NCI-H446 treated with DMSO at 0.1 percent for 48 hours (cell line): ENCODE measurements at regions not wholly inside any gene's neighbourhood (a gene's known extent, or its start where the extent isn't known, plus 50 kb on each side); places are given as distances from the start of the nearest gene placed in this dataset.

Experiments used
- DNase-seq: peaks from one replicate; lab custom pipeline; 2025; lab: John Stamatoyannopoulos, UW

DNA sequence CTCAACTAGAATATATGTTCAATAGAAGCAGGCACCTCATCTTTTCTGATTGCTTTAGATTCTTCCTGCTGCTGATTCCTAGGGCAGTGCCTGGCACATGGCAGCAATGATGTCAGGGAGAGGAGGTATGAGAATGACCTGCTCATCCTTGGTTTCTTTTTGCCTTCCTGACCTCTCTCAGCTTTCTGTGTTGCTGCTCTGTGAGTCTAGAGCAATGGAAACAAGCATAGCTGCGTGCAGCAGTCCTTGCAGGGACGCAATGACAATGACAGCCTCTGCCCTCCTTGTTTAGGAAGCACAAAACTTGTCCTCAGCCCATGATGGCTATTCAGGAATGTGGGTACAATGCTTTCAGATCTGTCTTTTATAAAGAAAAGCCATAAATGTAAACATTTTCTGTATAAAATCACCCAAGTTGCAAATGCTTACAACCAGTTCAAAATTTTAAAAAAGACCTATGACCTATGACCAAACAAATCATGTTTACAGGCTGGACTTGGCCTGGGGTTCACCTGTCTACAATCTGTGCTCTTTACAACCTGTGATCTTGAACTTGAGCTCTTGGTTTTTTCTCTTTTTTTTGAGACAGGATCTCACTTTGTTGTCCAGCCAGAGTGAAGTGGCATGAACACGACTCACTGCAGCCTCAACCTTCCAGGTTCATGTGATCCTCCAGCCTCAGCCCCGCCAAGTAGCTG, 549.4 kb upstream of the ATP2B1 start:
- no peak for DNase-seq

GRCh38 chr12:90254796-90255195, 546.2 kb upstream of the ATP2B1 start:
- DNase-seq: no peak

GRCh38 chr12:90253674-90254181, 545.1 kb upstream of the ATP2B1 start:
- peak; percentile 97 for DNase-seq

DNA sequence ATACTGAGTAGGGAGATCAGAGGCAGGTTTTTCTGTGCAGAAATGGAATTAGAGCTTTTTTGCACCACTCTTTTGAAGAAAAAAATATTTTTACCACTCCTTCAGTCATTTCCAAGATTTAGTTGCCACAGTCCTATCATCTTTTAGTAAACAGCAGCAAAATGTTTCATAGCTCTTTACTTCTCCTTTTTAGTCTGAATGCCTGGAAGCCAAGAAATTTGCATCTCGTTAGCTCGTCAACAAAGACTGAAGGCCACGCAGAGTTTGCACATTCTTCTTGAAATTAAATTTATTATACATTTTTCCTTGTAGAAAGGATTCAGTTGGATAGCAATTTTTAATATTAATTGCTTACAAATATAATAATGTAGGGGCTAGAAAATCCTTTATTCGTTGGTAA, 544.5 kb upstream of the ATP2B1 start:
- DNase-seq: no peak

DNA sequence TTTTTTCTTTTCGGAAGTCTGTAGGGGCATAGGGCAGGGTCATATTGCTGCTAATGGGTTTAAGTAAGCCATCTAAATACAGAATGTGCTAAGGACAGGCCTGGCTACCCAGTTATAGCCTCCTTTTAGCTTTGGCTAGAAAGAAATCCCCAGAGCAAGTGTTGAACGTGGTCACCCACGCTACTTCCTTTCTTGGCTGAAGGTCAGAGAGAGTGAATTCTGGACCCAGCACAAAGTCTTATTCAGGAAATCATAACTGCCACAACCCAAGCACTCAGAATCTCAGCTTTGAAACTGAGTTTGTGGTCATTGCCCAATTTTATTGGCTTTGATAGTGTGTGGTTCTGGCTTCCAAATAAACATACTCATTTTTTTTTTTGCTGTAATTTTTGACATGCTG, 542.1 kb upstream of the ATP2B1 start:
- no peak for DNase-seq

- DNase-seq: no peak
Observed at GRCh38 chr12:90250042-90250441, 541.4 kb upstream of the ATP2B1 start.

DNA sequence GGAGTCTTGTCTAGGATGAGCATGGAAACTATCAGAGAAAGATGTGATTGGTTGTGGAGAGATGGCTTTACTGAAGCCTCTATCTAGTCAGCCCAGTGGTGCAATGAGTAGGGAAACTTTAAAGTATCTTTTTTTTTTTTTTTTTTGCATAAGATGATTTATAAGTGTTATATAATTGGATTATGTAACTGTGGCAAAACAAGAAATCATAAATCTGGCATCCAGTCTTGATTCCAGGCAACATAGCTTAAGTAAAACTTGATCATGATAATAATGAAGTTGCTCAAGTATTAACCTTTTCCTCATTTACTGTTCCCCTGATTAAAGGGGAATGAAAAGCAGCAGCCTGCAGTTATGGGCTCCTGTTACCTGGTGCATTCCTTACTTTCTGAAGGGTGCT, 538.0 kb upstream of the ATP2B1 start:
- DNase-seq: no peak

GRCh38 chr12:90245391-90245790, 536.8 kb upstream of the ATP2B1 start:
- DNase-seq: peak; percentile 55

DNA sequence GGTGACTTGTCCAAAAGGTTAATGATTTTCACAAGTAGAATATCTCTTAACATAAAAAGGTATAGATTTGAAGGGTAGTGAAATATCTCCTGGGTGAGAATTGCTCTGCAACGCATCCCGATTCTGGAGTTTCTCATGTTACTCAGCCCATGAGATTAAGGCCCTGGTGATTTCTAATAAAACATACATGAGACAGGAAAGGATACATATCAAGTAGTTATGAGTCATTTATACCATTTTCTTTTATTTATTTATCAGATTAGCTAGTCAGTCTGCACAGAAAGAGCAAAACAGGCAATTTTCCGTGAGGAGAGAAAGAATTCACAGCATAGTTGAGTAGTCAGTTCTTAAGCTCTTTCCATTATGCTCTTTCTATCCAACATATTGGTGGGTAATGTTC, 535.6 kb upstream of the ATP2B1 start:
- DNase-seq: no peak

- DNase-seq: no peak
Observed at GRCh38 chr12:90243211-90243610, 534.6 kb upstream of the ATP2B1 start.

DNA sequence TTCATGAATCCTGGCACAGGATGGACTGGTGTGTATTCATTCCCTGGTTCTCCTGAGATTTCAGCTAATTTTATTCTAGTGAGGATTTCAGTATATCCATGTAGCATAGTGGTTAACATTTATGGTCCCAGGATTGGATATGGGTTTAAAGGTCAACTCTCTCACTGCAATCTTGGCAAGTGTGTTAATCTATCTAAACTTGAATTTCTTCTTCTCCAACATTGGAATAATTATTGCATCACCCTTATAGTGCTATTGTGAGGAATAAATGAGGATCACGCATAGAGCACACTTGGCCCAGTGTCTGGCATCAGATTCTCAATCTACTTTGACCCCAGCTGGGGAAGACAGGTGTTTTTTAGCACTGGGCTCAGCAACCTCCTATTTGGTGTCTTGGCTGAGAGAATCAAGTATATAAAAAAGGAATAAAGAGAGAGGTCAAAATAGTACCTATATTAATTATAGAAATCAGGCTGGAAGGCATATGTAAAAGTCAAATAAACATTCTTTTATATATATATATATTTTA, 531.2 kb upstream of the ATP2B1 start:
- DNase-seq: no peak

DNA sequence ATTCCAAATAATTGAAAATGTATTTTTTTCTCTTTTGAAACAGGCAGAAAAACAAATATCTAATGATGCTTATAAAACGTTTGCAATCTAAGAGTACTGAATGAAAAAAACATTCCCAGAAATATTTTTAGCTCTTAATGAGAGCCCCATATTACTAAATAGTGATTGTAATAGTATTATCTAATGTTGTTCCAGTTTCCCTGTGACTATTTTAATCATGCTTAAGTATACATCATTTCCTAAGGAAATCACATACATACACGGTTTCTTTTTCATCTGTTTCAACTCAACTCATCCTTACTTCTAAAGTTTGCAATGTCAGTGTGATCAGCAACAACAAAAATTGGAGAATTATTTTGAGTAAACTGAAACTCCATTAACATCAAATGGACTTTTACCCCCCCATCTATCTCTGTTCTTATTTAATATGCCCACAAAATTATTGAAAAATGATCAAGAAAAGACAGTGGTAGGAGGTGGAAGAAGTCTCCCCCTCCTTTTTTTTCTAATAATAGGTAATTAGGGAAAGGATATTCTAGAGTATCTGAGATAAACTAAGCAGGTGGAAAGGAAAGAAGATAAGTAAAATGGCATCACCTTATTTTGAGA, 530.1 kb upstream of the ATP2B1 start:
- no peak for DNase-seq

GRCh38 chr12:90237841-90238240, 529.2 kb upstream of the ATP2B1 start:
- no peak for DNase-seq

DNA sequence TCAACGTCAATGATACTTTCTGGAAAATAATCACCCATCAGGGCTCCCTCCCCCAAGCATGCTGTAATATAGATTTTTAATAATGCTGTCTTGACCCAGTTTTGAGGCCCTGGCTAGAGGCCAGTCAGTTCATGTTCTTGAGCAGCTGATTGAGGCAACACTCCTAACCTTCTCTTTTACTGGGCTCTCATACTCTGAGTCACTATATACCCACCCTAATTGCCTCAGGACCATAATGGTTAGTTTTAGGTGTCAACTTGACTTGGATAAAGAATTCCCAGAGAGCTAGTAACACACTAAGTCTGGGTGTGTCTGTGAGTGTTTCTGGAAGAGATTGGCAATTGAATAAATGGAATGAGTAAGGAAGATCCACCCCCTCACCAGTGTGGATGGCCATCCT, 527.0 kb upstream of the ATP2B1 start:
- DNase-seq: no peak

DNA sequence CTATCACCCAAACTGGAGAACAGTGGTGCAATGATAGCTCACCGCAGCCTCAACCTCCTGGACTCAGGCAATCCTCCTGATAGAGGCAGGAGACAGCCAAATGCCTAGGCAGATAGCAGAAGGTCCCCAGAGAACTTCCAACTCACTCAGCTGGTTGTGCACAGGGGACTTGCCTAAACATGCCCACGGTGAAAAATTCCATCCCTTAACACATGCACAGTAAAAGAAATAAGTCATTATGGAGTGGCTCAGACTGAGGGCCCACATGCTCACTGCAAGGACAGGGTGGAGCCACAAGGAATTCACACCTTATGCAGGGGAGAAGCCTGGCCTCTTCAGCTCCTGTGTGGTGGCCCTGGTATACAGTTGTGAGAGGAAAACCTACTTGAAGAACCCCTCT, 525.8 kb upstream of the ATP2B1 start:
- no peak for DNase-seq

GRCh38 chr12:90233168-90234100, 524.8 kb upstream of the ATP2B1 start:
- DNase-seq: no peak

- DNase-seq: no peak
Observed at GRCh38 chr12:90229407-90230170, 521.0 kb upstream of the ATP2B1 start.

DNA sequence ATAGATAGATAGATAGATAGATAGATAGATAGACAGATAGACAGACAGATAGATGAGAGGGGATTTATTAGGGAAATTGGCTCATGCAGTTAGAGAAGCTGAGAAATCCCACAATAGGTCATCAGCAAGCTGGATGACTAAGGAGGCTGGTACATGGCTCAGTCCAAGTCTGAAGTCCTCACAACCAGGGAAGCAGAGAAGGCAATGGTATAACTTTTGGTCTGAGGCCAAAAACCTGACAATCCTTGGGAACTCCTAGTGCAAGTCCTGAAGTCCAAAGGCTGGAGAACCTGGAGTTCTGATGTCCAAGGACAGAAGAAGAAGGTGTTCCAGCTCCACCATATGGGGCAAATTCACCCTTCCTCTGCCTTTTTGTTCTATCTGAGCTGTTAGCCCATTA, 517.6 kb upstream of the ATP2B1 start:
- no peak for DNase-seq

DNA sequence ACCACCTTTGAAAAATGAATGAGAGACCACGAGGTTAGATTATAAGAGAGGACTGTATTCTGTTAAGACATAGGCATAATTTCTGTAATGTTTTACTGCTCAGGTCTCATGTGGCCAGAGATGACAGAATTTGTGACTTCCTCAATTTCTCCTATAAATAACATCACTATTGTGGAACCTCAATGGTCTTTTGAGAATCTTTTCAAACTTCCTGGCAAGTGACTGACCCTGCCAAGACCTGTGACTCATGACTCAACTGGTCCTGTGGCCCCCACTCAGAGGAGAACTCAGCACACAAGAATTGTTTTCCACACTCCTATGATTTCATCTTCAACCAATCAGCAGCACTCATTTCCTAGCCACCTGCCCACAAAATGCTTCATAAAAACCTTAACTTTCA, 508.2 kb upstream of the ATP2B1 start:
- DNase-seq: no peak

GRCh38 chr12:90216020-90216552, 507.4 kb upstream of the ATP2B1 start:
- DNase-seq: no peak

GRCh38 chr12:90211017-90211416, 502.4 kb upstream of the ATP2B1 start:
- no peak for DNase-seq
